CD14-positive monocyte (primary cell): ENCODE measurements at regions not wholly inside any gene's neighbourhood (a gene's known extent, or its start where the extent isn't known, plus 50 kb on each side); places are given as distances from the start of the nearest gene placed in this dataset.

Experiments
- DNase-seq, 3 donors: peaks; one replicate each; pipeline ENCODE4 v3.0.0-alpha.2; 2011 to 2022
- H2AFZ ChIP-seq: 2 replicates; pipeline ENCODE4 v1.6.0; 2012; ENCODE audit warnings: mild to moderate bottlenecking, low read depth, low read length, inconsistent platforms; ENCODE audit not compliant: insufficient read depth, poor library complexity, severe bottlenecking
- H3K27ac ChIP-seq, 2 donors: 1 replicate in 1 of 2; 2 replicates in 1 of 2; pipeline ENCODE4 v1.5.1; 2012 to 2013; ENCODE audit warnings: low read length in 2 of 2, control low read depth in 1 of 2, inconsistent platforms in 1 of 2, low read depth in 1 of 2, mild to moderate bottlenecking in 1 of 2
- H3K27me3 ChIP-seq, 2 donors: one replicate each; pipeline versions ENCODE4 v1.6.0 to v1.6.1; 2011 to 2013; ENCODE audit warnings: low read length in 2 of 2; ENCODE audit not compliant: control insufficient read depth in 2 of 2, insufficient read depth in 2 of 2
- H3K36me3 ChIP-seq, 2 donors: replicated peaks in 1 of 2; 1 replicate in 1 of 2; 2 replicates in 1 of 2; pipeline versions ENCODE4 v1.5.1 to v1.6.1; 2012 to 2013; ENCODE audit warnings: low read length in 2 of 2, control low read depth in 1 of 2, inconsistent platforms in 1 of 2, mild to moderate bottlenecking in 1 of 2; ENCODE audit not compliant: insufficient read depth in 2 of 2, control insufficient read depth in 1 of 2
- H3K4me1 ChIP-seq, 2 donors: 1 replicate in 1 of 2; 2 replicates in 1 of 2; pipeline versions ENCODE4 v1.5.1 to v1.6.1; 2012 to 2013; ENCODE audit warnings: low read length in 2 of 2, control low read depth in 1 of 2, inconsistent platforms in 1 of 2, mild to moderate bottlenecking in 1 of 2, moderate library complexity in 1 of 2; ENCODE audit not compliant: insufficient read depth in 2 of 2, control insufficient read depth in 1 of 2
- H3K4me2 ChIP-seq: replicated peaks from 2 replicates; pipeline ENCODE3; 2012; ENCODE audit warnings: low read length, moderate library complexity, mild to moderate bottlenecking; ENCODE audit not compliant: poor library complexity, severe bottlenecking; ENCODE audit errors: extremely low read depth
- H3K4me3 ChIP-seq, 3 experiments: fragments of 200-600 bp in 1 of 3; sonication (generic) in 1 of 3; replicated peaks in 1 of 3; 1 replicate in 2 of 3; 2 replicates in 1 of 3; pipeline ENCODE4 v1.5.1; 2011 to 2013; ENCODE audit warnings: low read length in 3 of 3, mild to moderate bottlenecking in 3 of 3, control low read depth in 2 of 3, low read depth in 2 of 3, inconsistent platforms in 1 of 3, moderate library complexity in 1 of 3
- H3K79me2 ChIP-seq: 2 replicates; pipeline ENCODE4 v1.6.0; 2012; ENCODE audit warnings: mild to moderate bottlenecking, control low read depth, inconsistent platforms, low read length, moderate library complexity; ENCODE audit not compliant: insufficient read depth
- H3K9ac ChIP-seq: 2 replicates; pipeline ENCODE4 v1.6.0; 2017; ENCODE audit warnings: low read length, mild to moderate bottlenecking; ENCODE audit not compliant: insufficient read depth, poor library complexity, severe bottlenecking
- H3K9me3 ChIP-seq, 2 donors: replicated peaks in 1 of 2; 1 replicate in 1 of 2; 2 replicates in 1 of 2; pipeline versions ENCODE4 v1.5.1 to v1.6.1; 2012 to 2013; ENCODE audit warnings: low read length in 2 of 2, control low read depth in 1 of 2; ENCODE audit not compliant: control insufficient read depth in 1 of 2, insufficient read depth in 1 of 2
- H4K20me1 ChIP-seq: 2 replicates; pipeline ENCODE4 v1.6.0; 2012; ENCODE audit warnings: mild to moderate bottlenecking, low read length, control low read depth, moderate library complexity; ENCODE audit not compliant: insufficient read depth
- H3K27ac Mint-ChIP-seq, 7 donors: one replicate each; pipeline ENCODE4 v1.8.0; 2020; ENCODE audit warnings: mild to moderate bottlenecking in 7 of 7, mixed read lengths in 7 of 7, moderate library complexity in 6 of 7, inconsistent platforms in 2 of 7
- H3K27me3 Mint-ChIP-seq, 3 donors: one replicate each; pipeline ENCODE4 v1.8.0; 2021 to 2022; ENCODE audit warnings: low read depth in 3 of 3, mild to moderate bottlenecking in 3 of 3, mixed read lengths in 3 of 3, moderate library complexity in 3 of 3, inconsistent platforms in 1 of 3
- H3K36me3 Mint-ChIP-seq, 2 donors: one replicate each; pipeline ENCODE4 v1.8.0; 2020; ENCODE audit warnings: mixed read lengths in 2 of 2, inconsistent platforms in 1 of 2, mild to moderate bottlenecking in 1 of 2
- H3K4me1 Mint-ChIP-seq: one replicate; pipeline ENCODE4 v1.8.0; 2020; ENCODE audit warnings: mild to moderate bottlenecking, mixed read lengths
- H3K4me3 Mint-ChIP-seq, 2 donors: one replicate each; pipeline ENCODE4 v1.8.0; 2020; ENCODE audit warnings: mild to moderate bottlenecking in 2 of 2, mixed read lengths in 2 of 2, moderate library complexity in 1 of 2
- H3K9me3 Mint-ChIP-seq, 7 donors: one replicate each; pipeline ENCODE4 v1.8.0; 2020 to 2022; ENCODE audit warnings: mixed read lengths in 7 of 7, mild to moderate bottlenecking in 6 of 7, moderate library complexity in 6 of 7, inconsistent platforms in 2 of 7
- CTCF ChIP-seq: fragments of 200-600 bp; IDR thresholded peaks from one replicate; pipeline ENCODE4 v1.8.0; 2022; ENCODE audit warnings: antibody characterized with exemption, mild to moderate bottlenecking
- WGBS: methylation state at CpG from one replicate; pipeline ENCODE4 v1.1.5; 2013; ENCODE audit warnings: missing lambda C conversion rate; ENCODE audit not compliant: insufficient coverage; 5-methylcytosine and 5-hydroxymethylcytosine counted together
- intact Hi-C, 2 donors: fragments of 100-400 bp; cut with micrococcal nuclease; formaldehyde crosslinking; loops; one replicate each; pipeline versions ENCODE4 v1.15.0 to v1.15.1; 2023

- H3K9me3 Mint-ChIP-seq, result peaks cover 0 to 15% (median 7%) of the 10 kb centered on the region in 7 donors
- WGBS, result 83% methylated on average over 1 of the region's 7 CpGs
- no peaks in the 10 kb centered on the region for H4K20me1 ChIP-seq
Measured at GRCh38 chrX:80602036-80602860, 182.0 kb downstream of the TENT5D start.

More at GRCh38 chrX:80602036-80602860, 182.0 kb downstream of the TENT5D start:
- no peak overlapping the region for H3K4me3 Mint-ChIP-seq
- no peak for DNase-seq
- Histone ChIP-seq H3K27ac (no peak overlapping the region), H3K36me3 (no peaks in the 10 kb centered on the region), H3K79me2 (no peaks in the 10 kb centered on the region), H2AFZ (no peak overlapping the region), H3K4me3 (no peak overlapping the region), H3K4me1 (no peaks in the 10 kb centered on the region), H3K9me3 (peaks cover 6 to 7% of the 10 kb centered on the region in 2 donors), H3K9ac (no peak overlapping the region), H3K4me2 (no peak overlapping the region), H3K27me3 (no peaks in the 10 kb centered on the region)
- H3K27ac Mint-ChIP-seq, result peak overlapping the region in 1 of 7 donors; percentile 46
- H3K36me3 Mint-ChIP-seq, result no peaks in the 10 kb centered on the region
- no peak for TF ChIP-seq CTCF
- H3K4me1 Mint-ChIP-seq, result no peaks in the 10 kb centered on the region
- no peaks in the 10 kb centered on the region for H3K27me3 Mint-ChIP-seq
- intact Hi-C loops, result no loop called here
